Tibial nerve (tissue), 4 donors: ENCODE measurements at regions not wholly inside any gene's neighbourhood (a gene's known extent, or its start where the extent isn't known, plus 50 kb on each side); places are given as distances from the start of the nearest gene placed in this dataset.

Experiments
- EP300 ChIP-seq, 2 donors: sonication (generic); formaldehyde crosslinking; IDR thresholded peaks; one replicate each; pipeline ENCODE4 v1.6.1; 2017; ENCODE audit warnings: antibody characterized with exemption in 2 of 2, mild to moderate bottlenecking in 1 of 2
- POLR2A ChIP-seq, 2 donors: fragments of 450-650 bp; IDR thresholded peaks; one replicate each; pipeline ENCODE4 v1.6.1; 2017; ENCODE audit warnings: antibody characterized with exemption in 2 of 2, mild to moderate bottlenecking in 2 of 2, moderate library complexity in 2 of 2
- TF ChIP-seq, protein P1 (sequence below), 5 experiments: fragments of 200-600 bp in 3 of 5; fragments of 450-650 bp in 2 of 5; sonication (generic) in 3 of 5; IDR thresholded peaks; one replicate each; pipeline ENCODE4 v1.5.1; 2016 to 2019; ENCODE audit warnings: antibody characterized with exemption in 5 of 5, mild to moderate bottlenecking in 3 of 5, moderate library complexity in 2 of 5

DNA sequence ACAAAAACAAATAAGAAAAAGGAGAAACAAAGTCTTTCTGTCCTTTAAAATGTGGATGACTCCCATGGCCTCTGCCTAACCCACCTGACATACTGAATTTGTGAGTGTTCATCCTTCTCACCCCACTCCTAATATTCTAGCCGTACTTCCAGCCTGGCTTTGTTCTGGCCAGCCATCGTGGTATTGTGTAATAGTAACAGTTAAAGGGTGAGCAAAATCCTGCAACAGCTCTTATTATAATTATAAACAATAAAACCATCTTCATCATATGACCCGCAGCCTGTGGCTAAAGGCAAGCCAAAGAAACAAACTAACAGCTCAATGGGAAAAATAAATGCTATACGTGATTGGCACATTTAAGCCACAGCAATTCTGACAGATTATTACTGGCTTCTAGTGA, 721.6 kb upstream of the TENM4 start:
- TF ChIP-seq POLR2A (IDR thresholded peaks at IDR 0.05) (no peak), EP300 (IDR thresholded peaks at IDR 0.05) (no peak)
- TF ChIP-seq, protein P1, sequence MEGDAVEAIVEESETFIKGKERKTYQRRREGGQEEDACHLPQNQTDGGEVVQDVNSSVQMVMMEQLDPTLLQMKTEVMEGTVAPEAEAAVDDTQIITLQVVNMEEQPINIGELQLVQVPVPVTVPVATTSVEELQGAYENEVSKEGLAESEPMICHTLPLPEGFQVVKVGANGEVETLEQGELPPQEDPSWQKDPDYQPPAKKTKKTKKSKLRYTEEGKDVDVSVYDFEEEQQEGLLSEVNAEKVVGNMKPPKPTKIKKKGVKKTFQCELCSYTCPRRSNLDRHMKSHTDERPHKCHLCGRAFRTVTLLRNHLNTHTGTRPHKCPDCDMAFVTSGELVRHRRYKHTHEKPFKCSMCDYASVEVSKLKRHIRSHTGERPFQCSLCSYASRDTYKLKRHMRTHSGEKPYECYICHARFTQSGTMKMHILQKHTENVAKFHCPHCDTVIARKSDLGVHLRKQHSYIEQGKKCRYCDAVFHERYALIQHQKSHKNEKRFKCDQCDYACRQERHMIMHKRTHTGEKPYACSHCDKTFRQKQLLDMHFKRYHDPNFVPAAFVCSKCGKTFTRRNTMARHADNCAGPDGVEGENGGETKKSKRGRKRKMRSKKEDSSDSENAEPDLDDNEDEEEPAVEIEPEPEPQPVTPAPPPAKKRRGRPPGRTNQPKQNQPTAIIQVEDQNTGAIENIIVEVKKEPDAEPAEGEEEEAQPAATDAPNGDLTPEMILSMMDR (IDR thresholded peaks at IDR 0.05): no peak
